ENCODE measurements at regions not wholly inside any gene's neighbourhood (a gene's known extent, or its start where the extent isn't known, plus 50 kb on each side); places are given as distances from the start of the nearest gene placed in this dataset.
"Not testable (repeated sequence)": the region's sequence is repeated elsewhere in the genome, so short reads cannot be mapped to it uniquely, and the experiment has no call there.

GRCh38 chr1:60840476-60840875 is 241.9 kb upstream of the NFIA start:
- not testable (repeated sequence) for TF ChIP-seq SIN3A (IDR thresholded peaks at IDR 0.05; ENCODE audit: low read depth); CTCF (IDR thresholded peaks at IDR 0.05 in 2 of 3, conservative IDR thresholded peaks at IDR 0.05 in 1 of 3; ENCODE audit: borderline replicate concordance in 1 of 3, insufficient read depth in 1 of 3, low read depth in 2 of 3, low read length in 2 of 3)

All from HCT116 (cell line).